ENCODE measurements at regions not wholly inside any gene's neighbourhood (a gene's known extent, or its start where the extent isn't known, plus 50 kb on each side); places are given as distances from the start of the nearest gene placed in this dataset.

DNA sequence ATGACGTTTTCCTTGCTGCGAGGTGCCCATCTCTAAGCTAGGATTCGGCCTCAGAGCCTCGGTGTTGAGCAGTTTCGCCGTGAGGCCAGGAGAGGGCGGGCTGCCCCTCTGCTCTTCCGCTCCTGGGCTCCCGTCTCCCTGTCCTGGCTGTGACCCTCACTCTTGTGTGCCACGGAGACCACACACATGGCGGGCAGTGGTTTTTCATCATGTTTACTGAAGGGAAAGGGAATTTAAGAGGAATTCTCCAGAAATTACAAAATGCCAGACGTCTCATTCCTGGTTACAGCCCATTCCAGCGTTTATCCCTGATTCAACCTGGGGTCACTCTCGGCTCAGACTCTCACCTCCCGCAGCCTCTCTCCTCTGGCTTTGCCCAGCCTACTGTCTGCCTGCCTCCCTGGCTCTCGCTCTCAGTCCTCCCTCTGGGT, 96.8 kb upstream of the ELAC2 start:
- no peak overlapping the region for H3K27ac ChIP-seq
- TF ChIP-seq, protein P1, sequence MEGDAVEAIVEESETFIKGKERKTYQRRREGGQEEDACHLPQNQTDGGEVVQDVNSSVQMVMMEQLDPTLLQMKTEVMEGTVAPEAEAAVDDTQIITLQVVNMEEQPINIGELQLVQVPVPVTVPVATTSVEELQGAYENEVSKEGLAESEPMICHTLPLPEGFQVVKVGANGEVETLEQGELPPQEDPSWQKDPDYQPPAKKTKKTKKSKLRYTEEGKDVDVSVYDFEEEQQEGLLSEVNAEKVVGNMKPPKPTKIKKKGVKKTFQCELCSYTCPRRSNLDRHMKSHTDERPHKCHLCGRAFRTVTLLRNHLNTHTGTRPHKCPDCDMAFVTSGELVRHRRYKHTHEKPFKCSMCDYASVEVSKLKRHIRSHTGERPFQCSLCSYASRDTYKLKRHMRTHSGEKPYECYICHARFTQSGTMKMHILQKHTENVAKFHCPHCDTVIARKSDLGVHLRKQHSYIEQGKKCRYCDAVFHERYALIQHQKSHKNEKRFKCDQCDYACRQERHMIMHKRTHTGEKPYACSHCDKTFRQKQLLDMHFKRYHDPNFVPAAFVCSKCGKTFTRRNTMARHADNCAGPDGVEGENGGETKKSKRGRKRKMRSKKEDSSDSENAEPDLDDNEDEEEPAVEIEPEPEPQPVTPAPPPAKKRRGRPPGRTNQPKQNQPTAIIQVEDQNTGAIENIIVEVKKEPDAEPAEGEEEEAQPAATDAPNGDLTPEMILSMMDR (conservative IDR thresholded peaks at IDR 0.05), result peak; percentile 93

DNA sequence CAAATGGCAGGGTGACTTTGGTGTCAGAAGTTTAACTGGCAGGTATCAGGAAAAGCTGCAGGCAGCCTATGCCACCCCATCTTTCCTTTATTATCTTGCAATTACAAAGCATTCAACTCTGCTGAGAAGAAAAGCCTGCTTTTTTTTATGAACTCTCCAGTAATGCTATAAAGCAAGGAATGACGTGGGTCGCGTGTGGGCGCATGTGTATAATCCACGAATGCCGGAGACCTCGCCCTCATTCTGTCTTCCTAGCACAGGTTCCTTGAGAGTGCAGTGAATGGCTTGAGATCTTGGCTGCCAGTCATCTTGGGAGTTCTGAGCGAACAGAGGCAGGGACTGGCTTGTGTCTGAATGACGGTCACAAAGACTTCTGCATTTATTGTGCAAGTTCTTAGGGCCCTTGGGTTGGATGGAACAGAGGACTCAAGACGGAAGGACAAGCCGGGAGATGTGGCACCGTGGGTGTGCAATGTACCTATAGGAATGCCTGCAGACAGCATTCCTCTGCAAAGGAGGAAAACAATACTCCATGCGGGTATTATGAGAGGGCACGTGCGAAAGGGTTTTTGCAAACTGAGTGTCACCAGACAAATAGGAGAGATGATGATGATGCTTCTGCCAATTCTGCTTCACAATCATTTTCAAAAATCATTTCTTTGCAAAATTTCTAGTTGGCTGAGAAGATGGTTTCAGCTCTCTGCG, 96.1 kb upstream of the ELAC2 start:
- TF ChIP-seq, protein P1 (conservative IDR thresholded peaks at IDR 0.05), result no peak
- no peak overlapping the region for H3K27ac ChIP-seq

GRCh38 chr17:13107676-13108235, 89.9 kb upstream of the ELAC2 start:
- TF ChIP-seq, protein P1 (conservative IDR thresholded peaks at IDR 0.05), result no peak
- no peak overlapping the region for H3K27ac ChIP-seq

- TF ChIP-seq, protein P1 (conservative IDR thresholded peaks at IDR 0.05), result no peak
- no peak overlapping the region for H3K27ac ChIP-seq
Observed at GRCh38 chr17:13106171-13106570, 88.3 kb upstream of the ELAC2 start.

- H3K27ac ChIP-seq, result no peak overlapping the region
- TF ChIP-seq, protein P1 (conservative IDR thresholded peaks at IDR 0.05), result no peak
Observed at GRCh38 chr17:13104576-13104975, 86.7 kb upstream of the ELAC2 start.

- TF ChIP-seq, protein P1 (conservative IDR thresholded peaks at IDR 0.05), result no peak
- no peak overlapping the region for H3K27ac ChIP-seq
Observed at GRCh38 chr17:13102477-13102876, 84.7 kb upstream of the ELAC2 start.

GRCh38 chr17:13099926-13100325, 82.1 kb upstream of the ELAC2 start:
- TF ChIP-seq, protein P1 (conservative IDR thresholded peaks at IDR 0.05), result no peak
- H3K27ac ChIP-seq, result no peak overlapping the region

Measured in VCaP (cell line).